Panc1 (cell line): ENCODE measurements at regions not wholly inside any gene's neighbourhood (a gene's known extent, or its start where the extent isn't known, plus 50 kb on each side); places are given as distances from the start of the nearest gene placed in this dataset.

ENCODE experiments used
- ATAC-seq: fragments of 200-7000 bp; cut with Tn5 transposase; 2 replicates; pipeline ENCODE4 v1.9.1; 2020; ENCODE audit warnings: mild to moderate bottlenecking, moderate library complexity
- BruUV-seq: library from RNA; stranded (reverse); fragments of 400-500 nt; replicated peaks from 2 replicates; lab custom pipeline; 2021; lab: Mats Ljungman, UMichigan
- CTCF ChIA-PET: fragments of 300-600 bp; sonication (Branson Sonifier 250); formaldehyde crosslinking; loops from one replicate; lab custom pipeline; 2022; ENCODE audit warnings: antibody characterized with exemption; lab: Charles Lee
- POLR2A ChIA-PET: fragments of 300-600 bp; sonication (Branson Sonifier 250); formaldehyde crosslinking; loops from one replicate; lab custom pipeline; 2022; ENCODE audit warnings: antibody characterized with exemption; lab: Charles Lee
- DNase-seq: peaks from one replicate; pipeline ENCODE4 v3.0.0-alpha.2; 2010; ENCODE audit warnings: low read depth, low spot score
- H3K27ac ChIP-seq: 2 replicates; pipeline ENCODE4 v1.5.1; 2011; ENCODE audit warnings: mild to moderate bottlenecking, low read length, inconsistent platforms
- H3K27me3 ChIP-seq: fragments of 200-500 bp; sonication (Bioruptor generic); 2 replicates; pipeline ENCODE4 v1.6.0; 2014; ENCODE audit warnings: low read length, inconsistent platforms; ENCODE audit not compliant: control insufficient read depth, insufficient read depth
- H3K36me3 ChIP-seq: fragments of 200-500 bp; sonication (Bioruptor generic); 2 replicates; pipeline ENCODE4 v1.5.1; 2014; ENCODE audit warnings: inconsistent platforms, mild to moderate bottlenecking, low read length, moderate library complexity; ENCODE audit not compliant: control insufficient read depth, insufficient read depth
- H3K4me1 ChIP-seq: 2 replicates; pipeline ENCODE4 v1.5.1; 2011; ENCODE audit warnings: inconsistent platforms, mild to moderate bottlenecking, low read length, moderate library complexity; ENCODE audit not compliant: control insufficient read depth, insufficient read depth
- H3K4me3 ChIP-seq, 2 experiments: 2 replicates each; pipeline ENCODE4 v1.5.1; 2011 to 2012; ENCODE audit warnings: low read depth in 2 of 2, low read length in 2 of 2, mild to moderate bottlenecking in 2 of 2, inconsistent platforms in 1 of 2, moderate library complexity in 1 of 2
- H3K9me3 ChIP-seq: fragments of 200-500 bp; sonication (Bioruptor generic); 2 replicates; pipeline ENCODE4 v1.5.1; 2014; ENCODE audit warnings: low read depth, mild to moderate bottlenecking, inconsistent platforms, low read length, moderate library complexity; ENCODE audit not compliant: control insufficient read depth, insufficient read depth
- POLR2AphosphoS5 ChIP-seq: IDR thresholded peaks from 2 replicates; pipeline ENCODE4 v1.6.1; 2012; ENCODE audit warnings: mild to moderate bottlenecking, low read depth, low read length, moderate library complexity
- SIN3A ChIP-seq: IDR thresholded peaks from 2 replicates; pipeline ENCODE4 v1.6.1; 2012; ENCODE audit warnings: low read depth, mild to moderate bottlenecking, low read length, moderate library complexity, borderline replicate concordance; ENCODE audit not compliant: insufficient read depth
- TCF7L2 ChIP-seq: IDR thresholded peaks from 2 replicates; pipeline ENCODE4 v1.6.1; 2011; ENCODE audit warnings: mild to moderate bottlenecking, low read depth, low read length, inconsistent platforms
- in situ Hi-C: cut with HindIII; loops from 2 replicates; pipeline ENCODE4 v1.10.0; 2016; ENCODE audit warnings: low sequenced_read_pairs, low pct_unique_long_range_greater_than_20kb
- intact Hi-C: fragments of 100-400 bp; cut with micrococcal nuclease; formaldehyde crosslinking; loops from one replicate; pipeline ENCODE4 v1.10.0; 2022; ENCODE audit not compliant: unreplicated experiment
- TF ChIP-seq, protein P1 (sequence below): fragments of 450-650 bp; IDR thresholded peaks from 2 replicates; pipeline ENCODE4 v1.5.1; 2017; ENCODE audit warnings: mild to moderate bottlenecking
- TF ChIP-seq, protein P2 (sequence below), 2 experiments: IDR thresholded peaks; 2 replicates each; pipeline ENCODE4 v1.6.1; 2011 to 2012; ENCODE audit warnings: low read depth in 2 of 2, control low read depth in 1 of 2, low read length in 1 of 2, mild to moderate bottlenecking in 1 of 2, moderate library complexity in 1 of 2; ENCODE audit not compliant: insufficient read depth in 1 of 2

DNA sequence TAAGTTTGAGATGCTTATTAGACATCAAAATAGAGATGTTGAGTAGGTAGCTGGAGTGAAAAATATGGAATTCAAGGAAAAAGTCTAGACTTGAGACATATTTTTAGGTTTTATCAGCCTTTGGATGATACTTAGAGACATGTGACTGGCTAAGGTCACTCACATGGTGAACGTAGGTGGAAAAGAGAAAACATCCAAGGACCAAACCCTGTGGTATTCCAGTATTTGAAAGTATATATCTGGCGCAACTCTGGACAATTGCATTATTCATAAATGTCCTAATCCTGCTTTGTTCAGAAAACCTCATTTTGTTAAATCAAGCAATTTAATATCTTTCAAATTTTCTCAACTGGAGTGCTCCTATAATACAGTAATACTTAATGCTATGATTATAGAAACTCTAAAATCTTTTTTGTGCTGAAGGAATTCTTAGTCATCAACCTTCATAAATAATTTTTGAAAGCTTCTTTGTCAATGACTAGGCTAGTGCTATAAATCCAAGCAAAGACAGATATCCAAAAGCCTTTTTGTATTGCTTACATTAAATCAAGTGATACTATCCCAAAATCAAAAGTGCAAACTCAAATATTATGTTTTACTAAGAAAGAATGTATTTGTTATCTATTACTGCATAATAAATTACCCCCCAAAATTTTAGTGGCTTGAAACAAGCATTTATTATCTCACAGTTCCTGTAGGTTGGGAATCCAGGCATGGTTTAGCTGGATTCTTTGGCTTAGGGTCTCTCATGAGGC is 452.0 kb downstream of the ENC1 start:
- no peaks in the 10 kb centered on the region for H3K4me1 ChIP-seq
- no peaks in the 10 kb centered on the region for H3K27me3 ChIP-seq
- no peak overlapping the region for H3K27ac ChIP-seq
- POLR2A ChIA-PET: no interaction called here
- H3K4me3 ChIP-seq: no peak overlapping the region
- CTCF ChIA-PET: no interaction called here
- in situ Hi-C loops (no loop called here), intact Hi-C loops (no loop called here)
- ATAC-seq (no peak), DNase-seq (no peak)
- no peaks in the 10 kb centered on the region for H3K9me3 ChIP-seq
- H3K36me3 ChIP-seq: no peaks in the 10 kb centered on the region
- no TSS peak for BruUV-seq
- TF ChIP-seq POLR2AphosphoS5: no peak
- TF ChIP-seq, protein P1, sequence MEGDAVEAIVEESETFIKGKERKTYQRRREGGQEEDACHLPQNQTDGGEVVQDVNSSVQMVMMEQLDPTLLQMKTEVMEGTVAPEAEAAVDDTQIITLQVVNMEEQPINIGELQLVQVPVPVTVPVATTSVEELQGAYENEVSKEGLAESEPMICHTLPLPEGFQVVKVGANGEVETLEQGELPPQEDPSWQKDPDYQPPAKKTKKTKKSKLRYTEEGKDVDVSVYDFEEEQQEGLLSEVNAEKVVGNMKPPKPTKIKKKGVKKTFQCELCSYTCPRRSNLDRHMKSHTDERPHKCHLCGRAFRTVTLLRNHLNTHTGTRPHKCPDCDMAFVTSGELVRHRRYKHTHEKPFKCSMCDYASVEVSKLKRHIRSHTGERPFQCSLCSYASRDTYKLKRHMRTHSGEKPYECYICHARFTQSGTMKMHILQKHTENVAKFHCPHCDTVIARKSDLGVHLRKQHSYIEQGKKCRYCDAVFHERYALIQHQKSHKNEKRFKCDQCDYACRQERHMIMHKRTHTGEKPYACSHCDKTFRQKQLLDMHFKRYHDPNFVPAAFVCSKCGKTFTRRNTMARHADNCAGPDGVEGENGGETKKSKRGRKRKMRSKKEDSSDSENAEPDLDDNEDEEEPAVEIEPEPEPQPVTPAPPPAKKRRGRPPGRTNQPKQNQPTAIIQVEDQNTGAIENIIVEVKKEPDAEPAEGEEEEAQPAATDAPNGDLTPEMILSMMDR: no peak
- no peak for TF ChIP-seq SIN3A
- no peak for TF ChIP-seq TCF7L2

DNA sequence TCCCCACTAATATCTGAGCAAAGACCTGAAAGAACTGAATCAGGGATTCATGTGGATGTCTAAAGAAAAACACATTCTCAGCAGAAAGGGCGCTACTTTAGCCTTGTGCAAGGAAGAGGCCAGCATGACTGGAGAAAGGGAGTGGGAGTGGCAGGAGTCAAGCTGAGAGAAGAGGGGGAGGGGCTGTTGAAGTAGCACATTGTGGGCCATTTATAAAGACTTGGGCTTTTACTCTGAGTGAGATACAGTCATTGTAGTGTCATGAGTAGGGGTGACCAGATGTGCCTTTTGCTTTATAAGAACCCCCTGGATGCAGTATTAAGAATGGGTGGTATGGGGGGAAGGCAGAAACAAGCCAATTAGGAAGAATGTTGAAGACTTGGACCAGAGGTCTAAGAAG is 452.8 kb downstream of the ENC1 start:
- no peaks in the 10 kb centered on the region for H3K4me1 ChIP-seq
- in situ Hi-C loops: no loop called here
- no peaks in the 10 kb centered on the region for H3K9me3 ChIP-seq
- intact Hi-C loops: no loop called here
- ATAC-seq (no peak), DNase-seq (no peak)
- TF ChIP-seq, protein P2, sequence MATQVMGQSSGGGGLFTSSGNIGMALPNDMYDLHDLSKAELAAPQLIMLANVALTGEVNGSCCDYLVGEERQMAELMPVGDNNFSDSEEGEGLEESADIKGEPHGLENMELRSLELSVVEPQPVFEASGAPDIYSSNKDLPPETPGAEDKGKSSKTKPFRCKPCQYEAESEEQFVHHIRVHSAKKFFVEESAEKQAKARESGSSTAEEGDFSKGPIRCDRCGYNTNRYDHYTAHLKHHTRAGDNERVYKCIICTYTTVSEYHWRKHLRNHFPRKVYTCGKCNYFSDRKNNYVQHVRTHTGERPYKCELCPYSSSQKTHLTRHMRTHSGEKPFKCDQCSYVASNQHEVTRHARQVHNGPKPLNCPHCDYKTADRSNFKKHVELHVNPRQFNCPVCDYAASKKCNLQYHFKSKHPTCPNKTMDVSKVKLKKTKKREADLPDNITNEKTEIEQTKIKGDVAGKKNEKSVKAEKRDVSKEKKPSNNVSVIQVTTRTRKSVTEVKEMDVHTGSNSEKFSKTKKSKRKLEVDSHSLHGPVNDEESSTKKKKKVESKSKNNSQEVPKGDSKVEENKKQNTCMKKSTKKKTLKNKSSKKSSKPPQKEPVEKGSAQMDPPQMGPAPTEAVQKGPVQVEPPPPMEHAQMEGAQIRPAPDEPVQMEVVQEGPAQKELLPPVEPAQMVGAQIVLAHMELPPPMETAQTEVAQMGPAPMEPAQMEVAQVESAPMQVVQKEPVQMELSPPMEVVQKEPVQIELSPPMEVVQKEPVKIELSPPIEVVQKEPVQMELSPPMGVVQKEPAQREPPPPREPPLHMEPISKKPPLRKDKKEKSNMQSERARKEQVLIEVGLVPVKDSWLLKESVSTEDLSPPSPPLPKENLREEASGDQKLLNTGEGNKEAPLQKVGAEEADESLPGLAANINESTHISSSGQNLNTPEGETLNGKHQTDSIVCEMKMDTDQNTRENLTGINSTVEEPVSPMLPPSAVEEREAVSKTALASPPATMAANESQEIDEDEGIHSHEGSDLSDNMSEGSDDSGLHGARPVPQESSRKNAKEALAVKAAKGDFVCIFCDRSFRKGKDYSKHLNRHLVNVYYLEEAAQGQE (IDR thresholded peaks at IDR 0.05; ENCODE audit: insufficient read depth in 1 of 2, low read depth in 2 of 2, low read length in 1 of 2): no peak
- TF ChIP-seq, protein P1: no peak
- TF ChIP-seq TCF7L2 (no peak), POLR2AphosphoS5 (no peak), SIN3A (no peak)
- H3K4me3 ChIP-seq: no peak overlapping the region
- no peaks in the 10 kb centered on the region for H3K36me3 ChIP-seq
- BruUV-seq: no TSS peak
- H3K27me3 ChIP-seq: no peaks in the 10 kb centered on the region
- H3K27ac ChIP-seq: no peak overlapping the region
- POLR2A ChIA-PET: no interaction called here
- CTCF ChIA-PET: no interaction called here
